HEK293 (cell line): ENCODE measurements at regions not wholly inside any gene's neighbourhood (a gene's known extent, or its start where the extent isn't known, plus 50 kb on each side); places are given as distances from the start of the nearest gene placed in this dataset.

Experiments
- MZF1 ChIP-seq: fragments of 450-650 bp; formaldehyde crosslinking; IDR thresholded peaks from 2 replicates; pipeline ENCODE4 v1.5.1; 2017; ENCODE audit warnings: missing biosample characterization, missing genetic modification characterization, borderline replicate concordance
- YY1 ChIP-seq: fragments of 450-650 bp; formaldehyde crosslinking; IDR thresholded peaks from 2 replicates; pipeline ENCODE4 v1.5.1; 2018; ENCODE audit warnings: missing biosample characterization, missing genetic modification characterization
- ZNF335 ChIP-seq: fragments of 450-650 bp; formaldehyde crosslinking; conservative IDR thresholded peaks from 2 replicates; pipeline ENCODE4 v1.5.1; 2016; ENCODE audit warnings: missing biosample characterization, missing genetic modification characterization
- ZNF473 ChIP-seq: fragments of 450-650 bp; formaldehyde crosslinking; IDR thresholded peaks from 2 replicates; pipeline ENCODE4 v1.5.1; 2017; ENCODE audit warnings: missing biosample characterization, missing genetic modification characterization
- TF ChIP-seq, protein P1 (sequence below): fragments of 450-650 bp; formaldehyde crosslinking; IDR thresholded peaks from 2 replicates; pipeline ENCODE4 v1.5.1; 2016; ENCODE audit warnings: missing biosample characterization, missing genetic modification characterization
- TF ChIP-seq, protein P2 (sequence below): fragments of 450-650 bp; formaldehyde crosslinking; IDR thresholded peaks from 2 replicates; pipeline ENCODE4 v1.5.1; 2017; ENCODE audit warnings: missing biosample characterization, missing genetic modification characterization

DNA sequence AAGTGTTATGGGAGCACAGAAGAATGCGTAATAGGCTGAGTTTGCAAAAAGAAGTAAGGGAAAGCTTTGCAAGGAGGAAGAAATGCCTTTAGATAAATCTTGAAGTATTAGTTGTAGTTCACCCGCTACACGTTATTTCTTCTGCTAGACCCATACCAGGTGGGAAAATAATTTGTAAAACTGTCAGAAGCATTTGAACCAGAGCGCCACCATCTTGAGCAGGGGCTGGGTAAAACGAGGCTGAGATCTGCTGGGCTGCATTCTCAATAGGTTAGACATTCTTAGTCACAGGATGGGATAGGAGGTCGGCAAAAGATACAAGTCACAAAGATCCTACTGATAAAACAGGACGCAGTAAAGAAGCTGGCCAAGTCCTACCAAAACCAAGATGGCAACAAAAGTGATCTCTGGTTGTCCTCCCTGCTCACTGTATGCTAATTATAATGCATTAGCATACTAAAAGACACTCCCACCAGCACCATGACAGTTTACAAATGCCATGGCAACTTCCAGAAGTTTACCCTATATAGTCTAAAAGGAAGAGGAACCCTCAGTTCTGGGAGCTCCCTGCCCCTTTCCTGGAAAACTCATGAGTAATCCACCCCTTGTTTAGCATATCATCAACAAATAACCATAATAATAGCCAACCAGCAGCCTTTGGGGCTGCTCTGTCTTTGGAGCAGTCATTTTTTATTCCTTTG is 50.0 kb upstream of the ZNF280D start (continued):
- no peak for TF ChIP-seq ZNF335 (tag by site-specific recombination)
- no peak for TF ChIP-seq MZF1 (tag by site-specific recombination)
- no peak for TF ChIP-seq YY1 (tag by site-specific recombination)
- TF ChIP-seq, protein P1, sequence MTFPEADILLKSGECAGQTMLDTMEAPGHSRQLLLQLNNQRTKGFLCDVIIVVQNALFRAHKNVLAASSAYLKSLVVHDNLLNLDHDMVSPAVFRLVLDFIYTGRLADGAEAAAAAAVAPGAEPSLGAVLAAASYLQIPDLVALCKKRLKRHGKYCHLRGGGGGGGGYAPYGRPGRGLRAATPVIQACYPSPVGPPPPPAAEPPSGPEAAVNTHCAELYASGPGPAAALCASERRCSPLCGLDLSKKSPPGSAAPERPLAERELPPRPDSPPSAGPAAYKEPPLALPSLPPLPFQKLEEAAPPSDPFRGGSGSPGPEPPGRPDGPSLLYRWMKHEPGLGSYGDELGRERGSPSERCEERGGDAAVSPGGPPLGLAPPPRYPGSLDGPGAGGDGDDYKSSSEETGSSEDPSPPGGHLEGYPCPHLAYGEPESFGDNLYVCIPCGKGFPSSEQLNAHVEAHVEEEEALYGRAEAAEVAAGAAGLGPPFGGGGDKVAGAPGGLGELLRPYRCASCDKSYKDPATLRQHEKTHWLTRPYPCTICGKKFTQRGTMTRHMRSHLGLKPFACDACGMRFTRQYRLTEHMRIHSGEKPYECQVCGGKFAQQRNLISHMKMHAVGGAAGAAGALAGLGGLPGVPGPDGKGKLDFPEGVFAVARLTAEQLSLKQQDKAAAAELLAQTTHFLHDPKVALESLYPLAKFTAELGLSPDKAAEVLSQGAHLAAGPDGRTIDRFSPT (tag by site-specific recombination) = no peak
- TF ChIP-seq ZNF473 (tag by site-specific recombination) = no peak
- TF ChIP-seq, protein P2, sequence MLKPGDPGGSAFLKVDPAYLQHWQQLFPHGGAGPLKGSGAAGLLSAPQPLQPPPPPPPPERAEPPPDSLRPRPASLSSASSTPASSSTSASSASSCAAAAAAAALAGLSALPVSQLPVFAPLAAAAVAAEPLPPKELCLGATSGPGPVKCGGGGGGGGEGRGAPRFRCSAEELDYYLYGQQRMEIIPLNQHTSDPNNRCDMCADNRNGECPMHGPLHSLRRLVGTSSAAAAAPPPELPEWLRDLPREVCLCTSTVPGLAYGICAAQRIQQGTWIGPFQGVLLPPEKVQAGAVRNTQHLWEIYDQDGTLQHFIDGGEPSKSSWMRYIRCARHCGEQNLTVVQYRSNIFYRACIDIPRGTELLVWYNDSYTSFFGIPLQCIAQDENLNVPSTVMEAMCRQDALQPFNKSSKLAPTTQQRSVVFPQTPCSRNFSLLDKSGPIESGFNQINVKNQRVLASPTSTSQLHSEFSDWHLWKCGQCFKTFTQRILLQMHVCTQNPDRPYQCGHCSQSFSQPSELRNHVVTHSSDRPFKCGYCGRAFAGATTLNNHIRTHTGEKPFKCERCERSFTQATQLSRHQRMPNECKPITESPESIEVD (tag by site-specific recombination) = no peak
- TF ChIP-seq, all 188 proteins: peak for 0
